GM03348 (cell line): ENCODE measurements at regions not wholly inside any gene's neighbourhood (a gene's known extent, or its start where the extent isn't known, plus 50 kb on each side); places are given as distances from the start of the nearest gene placed in this dataset.
"Not testable (repeated sequence)": the region's sequence is repeated elsewhere in the genome, so short reads cannot be mapped to it uniquely, and the experiment has no call there.

Source experiments
- DNase-seq: peaks from one replicate; pipeline ENCODE4 v3.0.0; 2012; ENCODE audit warnings: low spot score

- no peak for DNase-seq
Measured at GRCh38 chrX:40243755-40244515, 146.2 kb upstream of the BCOR start.

- DNase-seq: no peak
Measured at GRCh38 chrX:40240844-40241243, 143.1 kb upstream of the BCOR start.

- no peak for DNase-seq
Measured at GRCh38 chrX:40237731-40238178, 140.0 kb upstream of the BCOR start.

- no peak for DNase-seq
Measured at GRCh38 chrX:40230646-40231045, 132.9 kb upstream of the BCOR start.

- no peak for DNase-seq
Measured at GRCh38 chrX:40227125-40227524, 129.4 kb upstream of the BCOR start.

- no peak for DNase-seq
Measured at GRCh38 chrX:40224658-40225057, 126.9 kb upstream of the BCOR start.

GRCh38 chrX:40222612-40223011 is 124.9 kb upstream of the BCOR start:
- DNase-seq: not testable (repeated sequence)

- DNase-seq: no peak
Measured at GRCh38 chrX:40213092-40213491, 115.3 kb upstream of the BCOR start.

GRCh38 chrX:40209951-40210617 is 112.3 kb upstream of the BCOR start:
- peak; percentile 22 for DNase-seq

- DNase-seq: peak; percentile 7
Measured at GRCh38 chrX:40207626-40208025, 109.9 kb upstream of the BCOR start.

- peak; percentile 5 for DNase-seq
Measured at GRCh38 chrX:40205471-40205870, 107.7 kb upstream of the BCOR start.

- no peak for DNase-seq
Measured at GRCh38 chrX:40202456-40202855, 104.7 kb upstream of the BCOR start.

- no peak for DNase-seq
Measured at GRCh38 chrX:40201329-40201885, 103.6 kb upstream of the BCOR start.

- DNase-seq: peak; percentile 21
Measured at GRCh38 chrX:40199704-40200103, 101.9 kb upstream of the BCOR start.

- DNase-seq: no peak
Measured at GRCh38 chrX:40197071-40197470, 99.3 kb upstream of the BCOR start.

- no peak for DNase-seq
Measured at GRCh38 chrX:40195368-40195767, 97.6 kb upstream of the BCOR start.

GRCh38 chrX:40192196-40192595 is 94.4 kb upstream of the BCOR start:
- no peak for DNase-seq

- no peak for DNase-seq
Measured at GRCh38 chrX:40189637-40190036, 91.9 kb upstream of the BCOR start.

GRCh38 chrX:40188573-40189417 is 91.0 kb upstream of the BCOR start:
- DNase-seq: peak; percentile 31

GRCh38 chrX:40184968-40185367 is 87.2 kb upstream of the BCOR start:
- DNase-seq: no peak

GRCh38 chrX:40182615-40183014 is 84.9 kb upstream of the BCOR start:
- no peak for DNase-seq

GRCh38 chrX:40182095-40182494 is 84.3 kb upstream of the BCOR start:
- DNase-seq: no peak
